Astrocyte of the cerebellum (primary cell): ENCODE measurements at regions not wholly inside any gene's neighbourhood (a gene's known extent, or its start where the extent isn't known, plus 50 kb on each side); places are given as distances from the start of the nearest gene placed in this dataset.

Source experiments
- DNase-seq: peaks from one replicate; pipeline ENCODE4 v3.0.0-alpha.2; 2011; ENCODE audit warnings: low read depth
- H3K4me3 ChIP-seq: 2 replicates; pipeline ENCODE4 v1.5.1; 2011; ENCODE audit warnings: mild to moderate bottlenecking, low read depth, low read length, moderate library complexity
- in situ Hi-C: cut with HindIII; loops from 2 replicates; pipeline ENCODE4 v1.10.0; 2017; ENCODE audit warnings: low sequenced_read_pairs
- TF ChIP-seq, protein P1 (sequence below): IDR thresholded peaks from 2 replicates; pipeline ENCODE4 v1.5.1; 2012; ENCODE audit warnings: low read length, low read depth, moderate library complexity, mild to moderate bottlenecking; ENCODE audit errors: missing control alignments

DNA sequence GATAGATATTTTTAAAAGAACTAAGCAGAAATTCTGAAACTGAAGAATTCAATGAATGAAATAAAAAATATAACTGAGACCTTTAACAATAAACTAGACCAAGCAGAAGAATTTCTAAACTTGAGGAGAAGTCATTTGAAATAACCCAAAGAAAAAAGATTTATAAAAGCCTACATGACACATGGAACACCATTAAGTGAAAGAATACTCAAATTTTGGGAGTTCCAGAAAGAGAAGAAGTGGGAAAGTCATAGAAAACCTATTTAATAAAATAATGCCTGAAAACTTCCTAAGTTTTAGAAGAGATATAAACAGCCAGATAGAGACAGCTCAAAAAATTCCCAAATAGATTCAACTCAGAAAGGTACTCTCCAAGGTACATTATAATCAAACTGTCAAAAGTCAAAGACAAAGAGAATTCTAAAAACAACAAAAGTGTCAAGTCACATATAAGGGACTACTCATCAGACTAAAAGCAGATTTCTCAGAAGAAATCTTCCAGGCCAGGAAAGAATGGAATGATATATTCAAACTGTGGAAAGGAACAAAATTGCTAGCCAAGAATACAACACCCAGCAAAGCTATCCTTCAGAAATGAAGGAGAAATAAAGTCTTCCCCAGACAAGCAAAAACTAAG lies 72.9 kb upstream of the GNAZ start:
- TF ChIP-seq, protein P1, sequence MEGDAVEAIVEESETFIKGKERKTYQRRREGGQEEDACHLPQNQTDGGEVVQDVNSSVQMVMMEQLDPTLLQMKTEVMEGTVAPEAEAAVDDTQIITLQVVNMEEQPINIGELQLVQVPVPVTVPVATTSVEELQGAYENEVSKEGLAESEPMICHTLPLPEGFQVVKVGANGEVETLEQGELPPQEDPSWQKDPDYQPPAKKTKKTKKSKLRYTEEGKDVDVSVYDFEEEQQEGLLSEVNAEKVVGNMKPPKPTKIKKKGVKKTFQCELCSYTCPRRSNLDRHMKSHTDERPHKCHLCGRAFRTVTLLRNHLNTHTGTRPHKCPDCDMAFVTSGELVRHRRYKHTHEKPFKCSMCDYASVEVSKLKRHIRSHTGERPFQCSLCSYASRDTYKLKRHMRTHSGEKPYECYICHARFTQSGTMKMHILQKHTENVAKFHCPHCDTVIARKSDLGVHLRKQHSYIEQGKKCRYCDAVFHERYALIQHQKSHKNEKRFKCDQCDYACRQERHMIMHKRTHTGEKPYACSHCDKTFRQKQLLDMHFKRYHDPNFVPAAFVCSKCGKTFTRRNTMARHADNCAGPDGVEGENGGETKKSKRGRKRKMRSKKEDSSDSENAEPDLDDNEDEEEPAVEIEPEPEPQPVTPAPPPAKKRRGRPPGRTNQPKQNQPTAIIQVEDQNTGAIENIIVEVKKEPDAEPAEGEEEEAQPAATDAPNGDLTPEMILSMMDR, result no peak
- in situ Hi-C loops, result no loop called here
- no peak for DNase-seq
- no peak overlapping the region for H3K4me3 ChIP-seq

DNA sequence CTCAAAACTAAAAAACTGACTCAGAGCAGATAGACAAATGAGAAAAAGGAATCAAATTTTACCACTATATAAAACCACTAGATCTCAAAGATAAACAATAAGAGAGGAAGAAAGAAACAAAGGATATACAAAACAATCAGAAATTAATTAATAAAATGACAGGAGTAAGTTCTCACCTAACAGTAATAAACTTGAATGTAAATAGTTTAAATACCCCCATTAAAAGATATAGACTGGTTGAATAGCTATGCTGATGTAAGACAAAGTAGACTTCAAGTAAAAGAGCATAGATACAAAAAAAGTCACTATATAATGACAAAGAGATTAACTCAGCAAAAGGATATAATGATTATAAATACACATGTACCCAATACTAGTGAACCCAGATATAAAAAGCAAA lies 72.3 kb upstream of the GNAZ start:
- DNase-seq, result no peak
- no peak overlapping the region for H3K4me3 ChIP-seq
- in situ Hi-C loops, result no loop called here
- TF ChIP-seq, protein P1, result no peak

DNA sequence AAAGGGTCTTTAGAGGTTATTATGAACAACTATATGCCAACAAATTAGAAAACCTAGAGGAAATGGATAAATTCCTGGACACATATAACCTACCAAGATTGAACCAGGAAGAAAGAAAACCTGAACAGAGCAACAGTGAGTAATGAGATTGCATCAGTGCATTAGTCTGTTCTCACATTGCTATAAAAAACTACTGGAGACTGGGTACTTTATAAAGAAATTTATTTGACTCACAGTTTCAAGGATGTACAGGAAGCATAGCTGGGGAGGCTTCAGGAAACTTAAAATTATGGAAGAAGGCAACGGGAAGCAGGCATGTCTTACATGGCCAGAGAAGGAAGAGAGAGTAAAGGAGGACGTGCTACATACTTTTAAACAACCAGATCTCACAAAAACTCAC lies 70.8 kb upstream of the GNAZ start:
- in situ Hi-C loops, result no loop called here
- TF ChIP-seq, protein P1, result no peak
- no peak for DNase-seq
- H3K4me3 ChIP-seq, result no peak overlapping the region

DNA sequence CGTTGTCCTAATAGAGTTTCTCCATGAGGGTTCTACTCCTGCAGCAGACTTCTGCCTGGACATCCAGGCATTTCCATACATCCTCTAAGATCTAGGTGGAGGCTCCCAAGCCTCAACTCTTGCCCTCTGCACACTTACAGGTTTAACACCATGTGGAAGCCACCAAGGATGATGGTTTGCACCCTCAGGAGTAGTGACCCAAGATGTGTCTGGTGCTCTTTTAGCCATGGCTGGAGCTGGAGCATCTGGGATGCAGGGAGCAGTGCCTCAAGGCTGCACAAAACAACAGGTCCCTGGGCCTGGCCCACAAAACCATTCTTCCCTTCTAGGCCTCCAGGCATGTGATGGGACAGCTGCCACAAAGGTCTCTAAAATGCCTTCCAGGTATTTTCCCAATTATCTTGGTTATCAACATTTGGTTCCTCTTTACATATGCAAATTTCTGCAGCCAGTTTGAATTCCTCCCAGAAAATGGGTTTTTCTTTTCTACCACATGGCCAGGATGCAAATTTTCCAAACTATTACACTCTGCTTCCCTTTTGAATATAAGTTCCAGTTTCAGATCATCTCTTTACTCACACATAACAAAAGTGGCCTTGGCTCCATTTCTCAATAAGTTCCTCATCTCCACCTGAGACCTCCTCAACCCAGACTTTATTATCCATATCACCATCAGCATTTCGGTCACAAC lies 69.5 kb upstream of the GNAZ start:
- H3K4me3 ChIP-seq, result no peak overlapping the region
- in situ Hi-C loops, result no loop called here
- DNase-seq, result no peak
- TF ChIP-seq, protein P1, result no peak

DNA sequence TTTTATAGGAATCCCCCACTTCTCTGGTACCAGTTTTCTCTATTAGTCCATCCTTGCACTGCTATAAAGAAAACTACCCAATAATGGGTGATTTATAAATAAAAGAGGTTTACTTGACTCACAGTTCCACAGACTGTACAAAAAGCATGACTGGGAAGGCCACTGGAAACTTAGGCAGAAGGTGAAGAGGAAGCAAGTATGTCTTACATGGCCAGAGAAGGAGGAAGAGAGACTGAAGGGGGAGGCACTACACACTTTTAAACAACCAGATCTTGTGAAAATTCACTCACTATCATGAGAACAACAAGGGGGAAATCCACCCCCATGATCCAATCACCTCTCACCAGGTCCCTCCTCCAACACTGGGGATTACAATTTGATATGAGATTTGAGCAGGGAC lies 68.9 kb upstream of the GNAZ start:
- no peak for DNase-seq
- TF ChIP-seq, protein P1, result no peak
- H3K4me3 ChIP-seq, result no peak overlapping the region
- in situ Hi-C loops, result no loop called here

DNA sequence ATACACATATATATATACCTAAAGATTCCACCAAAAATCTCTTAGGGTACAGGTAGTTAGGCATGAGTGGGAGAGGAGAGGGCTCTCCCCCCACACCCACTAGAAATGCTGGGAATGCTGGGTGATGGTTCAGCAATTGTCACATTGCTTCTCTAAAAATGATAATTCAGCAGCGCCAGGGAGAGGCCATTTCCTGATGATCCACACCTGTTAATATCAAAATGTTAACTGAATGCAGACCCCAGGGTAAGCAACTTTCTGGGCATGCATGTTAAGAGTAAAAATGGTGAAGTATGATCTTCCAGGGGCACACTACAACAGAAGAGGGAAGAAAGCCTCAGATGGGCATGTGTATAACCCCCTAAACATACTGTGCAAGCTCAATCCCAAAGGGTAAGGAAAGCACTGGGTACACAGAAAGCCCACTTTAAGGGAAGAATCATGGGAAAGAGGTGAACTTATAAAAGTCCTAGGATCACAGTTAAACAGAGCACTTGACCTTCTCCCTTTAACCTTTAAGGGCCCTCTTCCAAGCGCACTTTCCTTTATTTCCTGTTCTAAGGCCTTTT lies 67.6 kb upstream of the GNAZ start:
- in situ Hi-C loops, result no loop called here
- TF ChIP-seq, protein P1, result no peak
- no peak overlapping the region for H3K4me3 ChIP-seq
- no peak for DNase-seq
